ENCODE measurements at regions not wholly inside any gene's neighbourhood (a gene's known extent, or its start where the extent isn't known, plus 50 kb on each side); places are given as distances from the start of the nearest gene placed in this dataset.

- intact Hi-C loops (cut with DNase I): no loop called here
- H3K27ac ChIP-seq: peak overlapping the region in 1 of 3 donors; percentile 41
- H3K27me3 ChIP-seq: no peaks in the 10 kb centered on the region
- no peak for DNase-seq
- WGBS (ENCODE audit: insufficient coverage, low coverage, low lambda C conversion rate, missing lambda C conversion rate): 20% methylated on average over 1 of the region's 1 CpG
- H3K4me1 ChIP-seq: peaks cover 0 to 28% (median 12%) of the 10 kb centered on the region in 4 donors
- H3K36me3 ChIP-seq: no peaks in the 10 kb centered on the region
- ATAC-seq: peak in 3 of 4 donors; percentile 26 to 43 (median 39)
- TF ChIP-seq, protein P1, sequence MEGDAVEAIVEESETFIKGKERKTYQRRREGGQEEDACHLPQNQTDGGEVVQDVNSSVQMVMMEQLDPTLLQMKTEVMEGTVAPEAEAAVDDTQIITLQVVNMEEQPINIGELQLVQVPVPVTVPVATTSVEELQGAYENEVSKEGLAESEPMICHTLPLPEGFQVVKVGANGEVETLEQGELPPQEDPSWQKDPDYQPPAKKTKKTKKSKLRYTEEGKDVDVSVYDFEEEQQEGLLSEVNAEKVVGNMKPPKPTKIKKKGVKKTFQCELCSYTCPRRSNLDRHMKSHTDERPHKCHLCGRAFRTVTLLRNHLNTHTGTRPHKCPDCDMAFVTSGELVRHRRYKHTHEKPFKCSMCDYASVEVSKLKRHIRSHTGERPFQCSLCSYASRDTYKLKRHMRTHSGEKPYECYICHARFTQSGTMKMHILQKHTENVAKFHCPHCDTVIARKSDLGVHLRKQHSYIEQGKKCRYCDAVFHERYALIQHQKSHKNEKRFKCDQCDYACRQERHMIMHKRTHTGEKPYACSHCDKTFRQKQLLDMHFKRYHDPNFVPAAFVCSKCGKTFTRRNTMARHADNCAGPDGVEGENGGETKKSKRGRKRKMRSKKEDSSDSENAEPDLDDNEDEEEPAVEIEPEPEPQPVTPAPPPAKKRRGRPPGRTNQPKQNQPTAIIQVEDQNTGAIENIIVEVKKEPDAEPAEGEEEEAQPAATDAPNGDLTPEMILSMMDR (IDR thresholded peaks at IDR 0.05): no peak
- TF ChIP-seq POLR2A (IDR thresholded peaks at IDR 0.05): no peak
- no peaks in the 10 kb centered on the region for H3K9me3 ChIP-seq
- no peak overlapping the region for H3K4me3 ChIP-seq
These were observed 149.7 kb upstream of the SGK1 start for GRCh38 chr6:134467620-134468019.

GRCh38 chr6:134466771-134467525 is 149.0 kb upstream of the SGK1 start:
- H3K4me3 ChIP-seq: no peak overlapping the region
- TF ChIP-seq, protein P1 (IDR thresholded peaks at IDR 0.05): no peak
- TF ChIP-seq POLR2A (IDR thresholded peaks at IDR 0.05): no peak
- ATAC-seq (peak; percentile 90 to 93 (median 91)), DNase-seq (no peak)
- intact Hi-C loops (cut with DNase I): no loop called here
- peak overlapping the region; percentile 0 to 41 (median 28) for H3K27ac ChIP-seq
- no peaks in the 10 kb centered on the region for H3K27me3 ChIP-seq
- H3K4me1 ChIP-seq: peaks cover 0 to 28% (median 12%) of the 10 kb centered on the region in 4 donors
- 27% methylated on average over 2 of the region's 2 CpGs for WGBS (ENCODE audit: insufficient coverage, low coverage, low lambda C conversion rate, missing lambda C conversion rate)
- H3K36me3 ChIP-seq: no peaks in the 10 kb centered on the region
- H3K9me3 ChIP-seq: no peaks in the 10 kb centered on the region

- Histone ChIP-seq H3K27ac (no peak overlapping the region), H3K27me3 (no peaks in the 10 kb centered on the region), H3K4me3 (no peak overlapping the region), H3K9me3 (no peaks in the 10 kb centered on the region), H3K4me1 (peaks cover 0 to 28% (median 12%) of the 10 kb centered on the region in 4 donors), H3K36me3 (no peaks in the 10 kb centered on the region)
- no peak for ATAC-seq
- intact Hi-C loops (cut with DNase I): no loop called here
- TF ChIP-seq, protein P1 (IDR thresholded peaks at IDR 0.05): no peak
- TF ChIP-seq POLR2A (IDR thresholded peaks at IDR 0.05): no peak
- no peak for DNase-seq
- WGBS (ENCODE audit: insufficient coverage, low coverage, low lambda C conversion rate, missing lambda C conversion rate): 90% methylated on average over 9 of the region's 9 CpGs
These were observed 146.9 kb upstream of the SGK1 start for GRCh38 chr6:134464690-134465411.

- Histone ChIP-seq H3K4me3 (no peak overlapping the region), H3K27ac (no peak overlapping the region), H3K27me3 (no peaks in the 10 kb centered on the region), H3K9me3 (no peaks in the 10 kb centered on the region), H3K36me3 (no peaks in the 10 kb centered on the region), H3K4me1 (peaks cover 0 to 5% (median 0%) of the 10 kb centered on the region in 4 donors)
- no peak for TF ChIP-seq POLR2A (IDR thresholded peaks at IDR 0.05)
- TF ChIP-seq, protein P1 (IDR thresholded peaks at IDR 0.05): no peak
- ATAC-seq (peak; percentile 59 to 83 (median 70)), DNase-seq (peak in 1 of 3 donors; percentile 61)
- WGBS (ENCODE audit: insufficient coverage, low coverage, low lambda C conversion rate, missing lambda C conversion rate): 50% methylated on average over 7 of the region's 7 CpGs
- intact Hi-C loops (cut with DNase I): no loop called here
These were observed 141.1 kb upstream of the SGK1 start for GRCh38 chr6:134458857-134459657.

Measured in right lobe of liver (tissue), 6 donors.